HEK293 (cell line): ENCODE measurements at regions not wholly inside any gene's neighbourhood (a gene's known extent, or its start where the extent isn't known, plus 50 kb on each side); places are given as distances from the start of the nearest gene placed in this dataset.

Experiments used
- CTCF ChIP-seq: fragments of 450-650 bp; formaldehyde crosslinking; IDR thresholded peaks from 2 replicates; pipeline ENCODE4 v1.5.1; 2016; ENCODE audit warnings: missing biosample characterization, missing genetic modification characterization
- ZNF175 ChIP-seq: fragments of 450-650 bp; formaldehyde crosslinking; IDR thresholded peaks from 2 replicates; pipeline ENCODE4 v1.5.1; 2016; ENCODE audit warnings: missing biosample characterization, missing genetic modification characterization
- ZSCAN18 ChIP-seq: fragments of 450-650 bp; formaldehyde crosslinking; IDR thresholded peaks from 2 replicates; pipeline ENCODE4 v1.5.1; 2016; ENCODE audit warnings: missing biosample characterization, missing genetic modification characterization

- TF ChIP-seq ZSCAN18 (tag by site-specific recombination) (no peak), ZNF175 (no peak), CTCF (no peak)
Measured at GRCh38 chr9:135303865-135304499, 175.6 kb upstream of the PPP1R26 start.
